IPS-18a (cell line): ENCODE measurements at regions not wholly inside any gene's neighbourhood (a gene's known extent, or its start where the extent isn't known, plus 50 kb on each side); places are given as distances from the start of the nearest gene placed in this dataset.

ENCODE experiments used
- H3K27ac ChIP-seq: one replicate; pipeline ENCODE4 v1.5.1; 2013; ENCODE audit warnings: low read length
- H3K27me3 ChIP-seq: one replicate; pipeline ENCODE4 v1.6.1; 2013; ENCODE audit warnings: mild to moderate bottlenecking, low read length; ENCODE audit not compliant: control insufficient read depth, insufficient read depth
- H3K36me3 ChIP-seq: one replicate; pipeline ENCODE4 v1.6.1; 2013; ENCODE audit warnings: low read depth, low read length; ENCODE audit not compliant: control insufficient read depth
- H3K4me1 ChIP-seq: one replicate; pipeline ENCODE4 v1.6.1; 2013; ENCODE audit warnings: low read depth, low read length; ENCODE audit not compliant: control insufficient read depth
- H3K4me3 ChIP-seq: one replicate; pipeline ENCODE4 v1.5.1; 2013; ENCODE audit warnings: low read length
- H3K9ac ChIP-seq: one replicate; pipeline ENCODE4 v1.6.1; 2013; ENCODE audit warnings: mild to moderate bottlenecking, low read length, moderate library complexity
- H3K9me3 ChIP-seq: one replicate; pipeline ENCODE4 v1.6.1; 2013; ENCODE audit warnings: low read depth, low read length; ENCODE audit not compliant: control insufficient read depth

DNA sequence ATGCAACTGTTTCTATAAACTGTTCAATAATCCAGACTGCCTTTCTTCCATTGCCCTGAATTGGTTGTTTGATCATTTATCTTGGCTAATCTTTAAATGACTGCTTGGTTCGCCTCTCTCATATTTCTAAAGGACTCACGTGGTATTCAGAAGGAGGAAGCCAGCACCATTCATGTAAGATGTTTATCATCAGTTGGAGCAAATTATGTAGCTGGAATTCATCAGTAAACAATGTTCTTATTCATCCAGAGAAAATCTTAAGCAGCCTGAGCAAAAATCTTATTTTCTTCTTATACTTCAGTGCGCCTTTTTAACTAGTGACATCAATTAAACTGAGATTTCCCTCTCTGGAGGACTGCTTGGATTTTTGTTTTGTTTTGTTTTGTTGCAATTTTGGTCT lies 538.7 kb upstream of the TMEM132C start:
- Histone ChIP-seq H3K36me3 (no peaks in the 10 kb centered on the region), H3K27ac (no peak overlapping the region), H3K4me3 (no peak overlapping the region), H3K27me3 (no peaks in the 10 kb centered on the region), H3K9ac (no peak overlapping the region), H3K9me3 (peaks cover 13% of the 10 kb centered on the region), H3K4me1 (no peaks in the 10 kb centered on the region)

DNA sequence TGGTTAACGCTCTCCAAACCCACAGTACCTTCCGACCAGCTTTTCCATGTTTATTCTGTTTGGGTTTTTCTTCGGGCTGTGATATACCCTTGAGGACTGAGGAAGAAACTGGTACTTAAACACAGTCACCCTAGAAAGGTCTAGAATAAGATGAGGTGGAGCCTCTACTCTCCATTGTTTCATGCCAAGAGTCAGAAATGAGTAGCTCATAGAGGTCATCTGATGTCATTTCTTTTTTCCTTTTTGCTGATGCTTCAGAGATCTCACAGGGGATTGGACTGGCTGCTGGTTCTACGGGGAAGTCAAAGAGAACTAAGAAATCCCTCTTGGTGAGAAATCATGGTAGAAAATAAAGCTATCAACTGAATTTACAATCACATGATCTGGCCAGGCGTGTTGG lies 538.2 kb upstream of the TMEM132C start:
- H3K36me3 ChIP-seq = no peaks in the 10 kb centered on the region
- H3K27ac ChIP-seq = no peak overlapping the region
- H3K27me3 ChIP-seq = no peaks in the 10 kb centered on the region
- peaks cover 13% of the 10 kb centered on the region for H3K9me3 ChIP-seq
- H3K4me3 ChIP-seq = no peak overlapping the region
- no peak overlapping the region for H3K9ac ChIP-seq
- H3K4me1 ChIP-seq = no peaks in the 10 kb centered on the region

DNA sequence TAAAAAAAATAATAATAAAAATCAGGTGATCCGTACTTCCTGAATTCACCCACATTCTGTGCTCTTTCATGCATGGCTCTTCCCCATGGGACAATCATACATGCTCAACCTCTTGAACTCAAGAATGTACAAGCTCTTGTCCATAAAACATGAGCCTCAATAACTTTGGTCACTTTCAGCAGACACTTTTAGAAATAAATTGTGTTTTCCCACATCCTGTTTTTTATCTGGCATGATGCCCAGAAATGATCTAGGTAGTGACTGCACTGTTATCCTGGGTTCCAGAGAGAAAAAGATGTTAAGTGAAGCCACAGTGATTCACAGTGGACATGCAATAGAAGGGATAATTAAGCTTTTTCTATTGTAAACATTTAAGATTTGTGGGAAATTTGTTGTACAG lies 537.6 kb upstream of the TMEM132C start:
- H3K27ac ChIP-seq = no peak overlapping the region
- H3K9ac ChIP-seq = no peak overlapping the region
- H3K36me3 ChIP-seq = no peaks in the 10 kb centered on the region
- no peaks in the 10 kb centered on the region for H3K4me1 ChIP-seq
- no peak overlapping the region for H3K4me3 ChIP-seq
- H3K27me3 ChIP-seq = no peaks in the 10 kb centered on the region
- H3K9me3 ChIP-seq = peaks cover 18% of the 10 kb centered on the region

DNA sequence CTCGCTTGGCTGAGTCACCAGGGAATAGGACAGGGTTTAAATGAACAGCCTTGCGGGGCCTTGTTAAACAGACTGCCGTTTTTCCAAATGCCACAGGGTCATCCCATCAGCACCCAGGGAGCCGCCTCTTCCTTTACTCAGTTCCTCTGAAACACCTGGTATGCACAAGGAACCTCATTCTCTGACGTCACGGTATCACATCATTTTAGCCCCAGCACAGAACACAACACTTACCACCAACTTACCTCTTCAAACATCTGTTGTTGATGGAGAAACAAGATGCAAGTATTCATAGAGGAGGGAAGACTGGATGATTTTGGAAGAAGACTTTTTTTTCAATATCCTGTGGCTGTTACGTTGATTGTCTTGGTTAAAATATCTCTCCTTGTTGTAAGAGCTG lies 535.3 kb upstream of the TMEM132C start:
- Histone ChIP-seq H3K27ac (no peak overlapping the region), H3K36me3 (no peaks in the 10 kb centered on the region), H3K27me3 (no peaks in the 10 kb centered on the region), H3K9me3 (peaks cover 24% of the 10 kb centered on the region), H3K9ac (no peak overlapping the region), H3K4me3 (no peak overlapping the region), H3K4me1 (no peaks in the 10 kb centered on the region)

DNA sequence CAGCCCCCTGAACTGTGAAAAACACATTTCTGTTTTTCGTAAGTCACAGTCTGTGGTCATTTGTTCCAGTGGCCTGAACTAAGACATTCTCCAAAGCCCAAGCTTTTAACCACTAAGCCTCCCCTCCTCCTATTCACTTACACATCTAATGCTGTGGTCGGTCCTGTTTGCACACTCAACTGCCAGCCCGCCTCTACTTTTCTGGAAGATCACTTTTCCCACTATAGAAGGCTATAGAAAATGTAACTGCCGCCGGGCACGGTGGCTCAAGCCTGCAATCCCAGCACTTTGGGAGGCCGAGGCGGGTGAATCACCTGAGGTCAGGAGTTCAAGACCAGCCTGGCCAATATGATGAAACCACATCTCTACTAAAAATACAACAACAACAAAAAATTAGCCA lies 524.7 kb upstream of the TMEM132C start:
- Histone ChIP-seq H3K36me3 (no peaks in the 10 kb centered on the region), H3K9ac (no peak overlapping the region), H3K4me3 (no peak overlapping the region), H3K27me3 (no peaks in the 10 kb centered on the region), H3K27ac (no peak overlapping the region), H3K9me3 (peaks cover 9% of the 10 kb centered on the region), H3K4me1 (no peaks in the 10 kb centered on the region)

DNA sequence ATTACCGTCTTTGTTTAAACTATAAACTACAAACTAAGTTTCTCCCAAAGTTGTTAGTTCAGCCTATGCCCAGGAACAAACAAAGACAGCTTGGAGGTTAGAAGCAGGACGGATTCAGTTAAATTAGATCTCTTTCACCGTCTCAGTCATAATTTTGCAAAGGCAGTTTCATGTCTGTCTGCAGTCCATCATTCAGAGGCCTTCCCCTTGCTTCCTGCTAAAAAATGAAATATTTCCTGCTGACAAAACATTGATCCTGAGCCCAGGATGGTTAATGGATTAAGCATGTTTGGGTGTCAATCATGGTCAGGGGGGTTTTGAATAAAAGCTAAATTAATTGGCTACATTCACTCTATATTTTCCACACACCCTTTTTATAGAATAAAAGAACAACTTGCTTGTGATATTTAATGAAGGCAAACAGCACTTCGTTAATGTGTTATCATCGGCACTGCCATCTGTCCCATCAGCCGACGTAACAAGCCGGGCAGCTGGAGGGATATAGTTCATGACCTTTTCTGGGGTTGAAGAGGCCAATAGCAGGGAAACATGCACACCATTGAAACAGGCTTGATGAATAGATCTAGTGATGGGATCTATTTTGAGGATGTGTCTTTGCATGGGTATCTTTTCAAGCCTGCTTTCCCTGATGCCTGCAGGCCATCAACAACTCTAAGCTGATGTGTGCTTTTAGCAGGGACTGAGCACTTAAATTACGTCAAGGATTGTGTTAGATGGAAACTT lies 521.3 kb upstream of the TMEM132C start:
- Histone ChIP-seq H3K9ac (no peak overlapping the region), H3K4me3 (no peak overlapping the region), H3K27ac (no peak overlapping the region), H3K4me1 (no peaks in the 10 kb centered on the region), H3K27me3 (no peaks in the 10 kb centered on the region), H3K36me3 (no peaks in the 10 kb centered on the region), H3K9me3 (peaks cover 32% of the 10 kb centered on the region)

DNA sequence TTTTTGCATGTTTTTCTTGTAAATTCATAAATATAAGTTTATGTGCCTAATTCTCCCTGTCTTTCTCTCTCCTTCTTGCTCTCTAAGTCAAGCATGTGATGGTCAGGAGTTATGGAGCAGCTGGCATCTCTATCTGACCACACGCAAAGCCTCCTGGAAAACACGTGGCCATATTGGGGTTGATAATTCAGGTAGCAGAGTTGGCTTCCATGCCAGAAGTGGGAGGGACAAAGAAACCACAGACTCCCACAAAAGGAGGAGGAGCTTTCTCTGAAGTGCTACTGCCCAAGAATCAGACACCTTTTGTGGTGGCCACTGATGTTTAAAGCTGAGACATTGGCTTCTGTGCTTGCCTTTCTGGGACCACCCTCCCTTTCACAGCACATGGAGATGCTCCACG lies 517.6 kb upstream of the TMEM132C start:
- H3K27me3 ChIP-seq = no peaks in the 10 kb centered on the region
- no peak overlapping the region for H3K27ac ChIP-seq
- no peaks in the 10 kb centered on the region for H3K4me1 ChIP-seq
- H3K9ac ChIP-seq = no peak overlapping the region
- H3K36me3 ChIP-seq = no peaks in the 10 kb centered on the region
- H3K9me3 ChIP-seq = peaks cover 40% of the 10 kb centered on the region
- no peak overlapping the region for H3K4me3 ChIP-seq

DNA sequence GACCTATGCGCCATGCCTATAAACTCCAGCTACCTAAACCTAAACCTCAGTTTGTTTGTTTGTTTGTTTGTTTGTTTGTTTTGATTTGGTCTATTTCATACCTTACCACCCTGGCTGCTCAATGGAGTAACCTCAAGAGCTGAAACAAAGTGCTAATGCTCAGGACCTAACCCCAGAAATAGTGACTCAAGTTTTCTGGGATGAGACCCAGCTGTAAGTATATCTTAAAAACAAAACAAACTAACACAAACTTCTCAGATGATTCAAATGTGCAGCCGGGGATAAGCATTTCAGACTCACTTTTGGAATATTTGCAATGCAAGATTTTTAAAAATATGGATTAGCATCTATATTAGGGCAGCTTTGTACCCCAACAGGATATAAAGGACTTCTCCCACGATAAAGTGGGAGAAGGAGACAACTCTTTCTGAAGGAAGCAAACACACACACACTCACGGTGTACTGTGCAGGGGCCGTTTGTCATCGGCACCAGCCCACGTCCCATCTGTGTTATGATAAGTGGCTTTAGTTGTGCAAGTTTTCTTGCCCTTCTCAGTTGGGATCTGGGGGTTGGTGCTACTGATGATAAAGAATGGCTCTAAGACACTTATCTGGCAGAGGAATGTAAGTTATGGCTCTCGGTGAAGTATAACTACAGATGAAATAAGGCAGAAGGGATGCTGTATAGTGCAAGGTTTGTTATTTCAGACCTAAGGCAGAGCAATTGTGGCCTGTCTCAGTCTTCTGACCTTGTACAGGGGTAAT lies 516.7 kb upstream of the TMEM132C start:
- Histone ChIP-seq H3K9me3 (peaks cover 41% of the 10 kb centered on the region), H3K36me3 (no peaks in the 10 kb centered on the region), H3K4me3 (no peak overlapping the region), H3K27ac (no peak overlapping the region), H3K4me1 (no peaks in the 10 kb centered on the region), H3K9ac (no peak overlapping the region), H3K27me3 (no peaks in the 10 kb centered on the region)

DNA sequence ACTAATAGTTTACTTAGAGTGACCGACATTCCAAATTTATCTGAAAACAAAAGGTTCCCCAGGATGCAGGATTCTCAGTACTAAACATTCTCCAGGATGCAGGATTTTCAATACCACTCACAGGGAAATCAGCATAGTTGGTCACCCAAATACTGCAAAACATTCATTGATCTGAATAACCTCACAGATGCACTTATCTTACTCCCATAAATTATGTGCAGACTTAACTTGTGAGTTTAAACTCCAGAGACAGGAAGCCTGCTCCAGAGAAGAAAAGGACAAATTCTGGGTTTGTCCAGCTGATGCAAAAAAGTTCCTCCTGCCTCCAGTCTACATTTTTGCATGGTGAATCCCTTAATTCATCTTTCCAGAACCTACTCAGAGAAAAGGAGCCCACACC lies 514.2 kb upstream of the TMEM132C start:
- no peaks in the 10 kb centered on the region for H3K4me1 ChIP-seq
- no peak overlapping the region for H3K4me3 ChIP-seq
- H3K36me3 ChIP-seq = no peaks in the 10 kb centered on the region
- H3K27me3 ChIP-seq = no peaks in the 10 kb centered on the region
- no peak overlapping the region for H3K27ac ChIP-seq
- H3K9ac ChIP-seq = no peak overlapping the region
- H3K9me3 ChIP-seq = peaks cover 35% of the 10 kb centered on the region

DNA sequence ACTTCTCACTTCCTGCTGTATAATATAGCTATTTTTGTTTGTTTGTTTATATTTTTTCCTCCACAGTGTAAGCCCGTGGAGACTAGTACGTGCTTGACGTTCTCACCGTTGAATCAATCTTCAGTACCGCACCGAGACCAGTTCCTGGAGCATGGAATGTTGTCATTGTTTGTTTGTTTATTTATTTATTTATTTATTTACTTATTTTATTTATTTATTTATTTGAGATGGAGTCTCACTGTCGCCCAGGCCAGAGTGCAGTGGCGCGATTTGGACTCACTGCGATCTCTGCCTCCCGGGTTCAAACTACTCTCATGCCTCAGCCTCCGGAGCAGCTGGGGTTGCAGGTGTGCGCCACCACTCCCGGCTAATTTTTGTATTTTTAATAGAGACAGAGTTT lies 506.6 kb upstream of the TMEM132C start:
- Histone ChIP-seq H3K27ac (no peak overlapping the region), H3K4me1 (peaks cover 4% of the 10 kb centered on the region), H3K9ac (no peak overlapping the region), H3K9me3 (peaks cover 8% of the 10 kb centered on the region), H3K4me3 (no peak overlapping the region), H3K27me3 (no peaks in the 10 kb centered on the region), H3K36me3 (no peaks in the 10 kb centered on the region)

DNA sequence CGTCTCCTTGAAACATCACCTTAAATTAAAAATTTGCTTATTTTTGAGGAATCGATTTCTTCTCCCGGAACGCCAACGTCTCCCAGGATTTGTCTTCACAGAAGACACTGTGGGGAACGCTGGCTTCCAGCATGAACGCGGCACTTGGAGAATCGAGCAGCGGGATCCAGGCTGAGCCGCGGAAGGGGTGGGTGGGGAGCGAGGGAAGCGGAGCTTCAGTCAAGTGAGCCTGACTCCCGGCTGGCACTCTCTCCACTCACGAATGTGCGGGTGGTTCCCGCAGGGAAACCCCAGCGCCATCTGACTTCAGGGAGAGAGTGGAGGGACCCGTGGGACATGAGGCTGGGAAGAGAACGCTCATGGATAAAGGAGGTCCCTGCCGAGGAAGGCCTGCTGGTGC lies 506.0 kb upstream of the TMEM132C start:
- Histone ChIP-seq H3K4me1 (peaks cover 4% of the 10 kb centered on the region), H3K4me3 (no peak overlapping the region), H3K27ac (no peak overlapping the region), H3K36me3 (no peaks in the 10 kb centered on the region), H3K9ac (no peak overlapping the region), H3K27me3 (no peaks in the 10 kb centered on the region), H3K9me3 (peaks cover 7% of the 10 kb centered on the region)

DNA sequence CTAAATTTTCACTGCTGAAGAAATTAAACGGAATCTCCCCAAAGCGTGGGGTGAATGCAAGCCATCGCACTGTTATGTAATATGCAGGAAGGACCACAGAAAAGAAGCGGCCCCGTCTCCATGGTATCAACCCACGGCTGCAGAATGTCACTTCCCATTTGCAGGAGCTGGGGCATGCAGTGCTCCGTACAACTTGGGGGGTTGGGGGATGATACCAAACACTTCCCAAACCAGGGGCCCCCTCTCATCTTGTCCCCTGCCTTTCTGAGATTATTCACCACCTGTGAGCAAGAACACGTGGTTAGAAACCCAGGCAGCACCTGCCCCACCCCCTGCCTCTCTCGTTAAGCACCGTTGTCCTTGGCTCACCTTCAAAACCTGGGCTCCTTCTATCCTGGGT lies 505.1 kb upstream of the TMEM132C start:
- Histone ChIP-seq H3K36me3 (no peaks in the 10 kb centered on the region), H3K4me3 (no peak overlapping the region), H3K9me3 (peaks cover 6% of the 10 kb centered on the region), H3K4me1 (peaks cover 4% of the 10 kb centered on the region), H3K27me3 (no peaks in the 10 kb centered on the region), H3K9ac (no peak overlapping the region), H3K27ac (no peak overlapping the region)
